ENCODE measurements at regions not wholly inside any gene's neighbourhood (a gene's known extent, or its start where the extent isn't known, plus 50 kb on each side); places are given as distances from the start of the nearest gene placed in this dataset.

DNA sequence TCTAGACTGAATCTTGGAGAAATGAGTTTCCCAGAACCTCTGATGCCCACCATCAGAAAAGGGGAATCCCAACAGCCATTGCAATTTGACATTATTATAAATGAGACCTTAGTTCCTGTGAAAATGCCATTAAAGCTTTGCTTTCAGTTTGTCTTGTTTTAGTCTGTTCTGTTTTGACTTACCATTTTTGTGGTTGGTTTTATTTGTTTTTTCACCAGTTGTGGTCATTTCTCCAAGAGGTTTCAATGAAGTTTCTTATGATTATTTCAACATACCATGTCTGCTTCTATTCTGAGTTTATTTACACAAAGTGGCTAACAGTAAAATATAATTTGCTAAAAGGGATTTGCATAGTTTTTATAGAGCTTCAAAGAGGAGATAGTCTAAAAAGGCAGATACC, 175.0 kb upstream of the MCTP2 start:
- H3K9me3 Mint-ChIP-seq = no peaks in the 10 kb centered on the region
- no peak overlapping the region for H3K4me3 Mint-ChIP-seq
- no peaks in the 10 kb centered on the region for H3K36me3 Mint-ChIP-seq (ENCODE audit: low read depth)
- no peak overlapping the region for H3K27ac Mint-ChIP-seq
- no peak for ATAC-seq (replicated peaks)
- H3K4me1 Mint-ChIP-seq = no peaks in the 10 kb centered on the region
- H3K27me3 Mint-ChIP-seq = peaks cover 13% of the 10 kb centered on the region

DNA sequence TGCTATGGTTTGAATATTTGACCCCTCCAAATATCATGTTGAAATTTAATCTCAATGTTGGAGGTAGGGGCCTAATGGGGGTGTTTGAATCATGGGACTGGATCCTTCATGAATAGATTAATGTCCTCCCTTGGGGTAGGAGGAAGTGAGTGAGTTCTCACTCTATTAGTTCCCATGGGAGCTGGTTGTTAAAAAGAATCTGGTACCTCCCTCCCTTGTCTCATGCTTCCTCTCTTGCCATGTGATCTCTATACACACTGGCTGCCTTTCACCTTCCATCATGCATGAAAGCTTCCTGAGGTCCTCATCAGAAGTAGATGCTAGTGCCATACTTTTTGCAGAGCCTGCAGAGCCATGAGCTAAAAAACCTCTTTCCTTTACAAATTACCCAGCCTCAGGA, 177.7 kb upstream of the MCTP2 start:
- H3K36me3 Mint-ChIP-seq (ENCODE audit: low read depth) = no peaks in the 10 kb centered on the region
- no peak overlapping the region for H3K4me3 Mint-ChIP-seq
- ATAC-seq (replicated peaks) = no peak
- peaks cover 8% of the 10 kb centered on the region for H3K27me3 Mint-ChIP-seq
- no peak overlapping the region for H3K27ac Mint-ChIP-seq
- H3K4me1 Mint-ChIP-seq = no peaks in the 10 kb centered on the region
- H3K9me3 Mint-ChIP-seq = no peaks in the 10 kb centered on the region

DNA sequence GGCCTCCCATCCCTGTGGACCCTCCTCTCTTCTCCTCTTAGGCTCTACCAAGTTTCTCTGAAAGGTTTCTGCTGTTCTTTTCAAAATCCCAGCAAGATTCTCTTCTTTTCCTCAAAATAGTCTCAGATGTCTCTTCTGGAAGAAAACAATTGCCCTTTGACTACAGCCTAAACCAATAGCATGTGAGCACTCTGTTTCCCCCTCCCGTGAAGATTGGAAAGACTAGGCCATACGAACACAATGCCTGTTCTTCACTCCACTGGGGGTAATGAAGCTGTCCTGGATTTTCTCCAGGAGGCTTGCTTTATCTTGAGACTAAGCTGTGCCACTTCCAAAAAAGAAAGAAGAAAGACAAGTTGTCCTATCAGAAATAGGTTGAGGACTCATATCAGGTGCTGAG, 178.7 kb upstream of the MCTP2 start:
- no peaks in the 10 kb centered on the region for H3K9me3 Mint-ChIP-seq
- no peaks in the 10 kb centered on the region for H3K4me1 Mint-ChIP-seq
- H3K27me3 Mint-ChIP-seq = peaks cover 6% of the 10 kb centered on the region
- no peak overlapping the region for H3K27ac Mint-ChIP-seq
- no peak for ATAC-seq (replicated peaks)
- H3K36me3 Mint-ChIP-seq (ENCODE audit: low read depth) = no peaks in the 10 kb centered on the region
- H3K4me3 Mint-ChIP-seq = no peak overlapping the region

DNA sequence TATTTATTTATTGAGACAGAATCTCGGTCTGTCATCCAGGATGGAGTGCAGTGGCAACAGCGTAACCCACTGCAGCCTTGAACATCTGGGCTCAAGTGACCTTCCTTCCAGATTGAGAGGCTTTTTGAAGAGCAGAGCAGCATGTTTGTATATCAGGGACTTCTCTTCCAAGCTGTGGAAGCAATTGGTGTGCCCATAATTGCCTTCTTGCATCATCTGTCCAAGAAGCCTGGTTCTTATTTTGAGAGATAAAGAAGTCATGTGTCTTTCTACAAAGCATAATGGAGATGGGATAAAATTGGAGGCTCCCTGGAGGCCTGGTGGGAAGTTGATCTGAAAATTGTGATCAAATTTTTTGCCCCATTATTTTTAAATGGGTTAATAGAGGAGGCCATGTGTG, 183.8 kb upstream of the MCTP2 start:
- H3K9me3 Mint-ChIP-seq = peaks cover 3% of the 10 kb centered on the region
- no peak overlapping the region for H3K4me3 Mint-ChIP-seq
- no peaks in the 10 kb centered on the region for H3K4me1 Mint-ChIP-seq
- H3K27ac Mint-ChIP-seq = no peak overlapping the region
- no peaks in the 10 kb centered on the region for H3K27me3 Mint-ChIP-seq
- ATAC-seq (replicated peaks) = no peak
- no peaks in the 10 kb centered on the region for H3K36me3 Mint-ChIP-seq (ENCODE audit: low read depth)

DNA sequence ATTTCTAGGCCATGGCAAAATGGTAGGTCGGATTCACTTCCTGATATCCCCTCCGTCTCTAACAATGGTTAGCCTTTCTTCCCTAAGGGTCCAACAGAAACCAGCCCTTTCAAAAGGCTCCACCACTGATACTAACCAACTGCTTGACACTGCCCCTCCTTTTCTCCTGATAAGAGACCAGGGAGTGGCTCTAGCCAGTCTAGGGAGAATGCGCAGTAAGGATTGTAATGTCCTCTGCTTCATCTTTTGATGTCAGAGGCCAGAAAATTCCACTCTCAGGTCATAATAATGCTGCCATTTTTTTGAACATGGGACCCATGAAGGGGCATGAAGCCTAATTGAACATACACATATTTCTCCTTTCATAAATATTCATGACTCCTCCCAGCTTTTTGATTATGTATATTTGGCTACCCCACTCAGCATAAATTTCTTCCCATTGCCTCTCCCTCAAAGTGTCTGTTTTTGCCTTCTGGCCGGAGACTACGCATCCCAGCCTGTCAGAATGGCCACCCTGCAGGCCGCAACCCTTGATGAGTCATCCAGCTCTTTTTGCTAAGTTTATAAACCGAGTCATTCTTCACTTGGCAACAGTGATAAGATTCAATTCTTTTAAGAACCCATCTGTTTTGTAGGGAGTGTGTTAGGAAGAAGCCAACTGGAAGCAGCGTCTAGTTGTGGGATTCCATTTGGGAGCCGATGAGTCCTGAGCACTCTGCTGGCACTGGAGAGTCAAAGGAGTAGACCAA, 189.0 kb upstream of the MCTP2 start:
- Mint-ChIP-seq H3K9me3 (peaks cover 3% of the 10 kb centered on the region), H3K27ac (no peak overlapping the region), H3K4me3 (no peak overlapping the region), H3K36me3 (ENCODE audit: low read depth) (no peaks in the 10 kb centered on the region), H3K27me3 (no peaks in the 10 kb centered on the region), H3K4me1 (no peaks in the 10 kb centered on the region)
- ATAC-seq (replicated peaks) = no peak

DNA sequence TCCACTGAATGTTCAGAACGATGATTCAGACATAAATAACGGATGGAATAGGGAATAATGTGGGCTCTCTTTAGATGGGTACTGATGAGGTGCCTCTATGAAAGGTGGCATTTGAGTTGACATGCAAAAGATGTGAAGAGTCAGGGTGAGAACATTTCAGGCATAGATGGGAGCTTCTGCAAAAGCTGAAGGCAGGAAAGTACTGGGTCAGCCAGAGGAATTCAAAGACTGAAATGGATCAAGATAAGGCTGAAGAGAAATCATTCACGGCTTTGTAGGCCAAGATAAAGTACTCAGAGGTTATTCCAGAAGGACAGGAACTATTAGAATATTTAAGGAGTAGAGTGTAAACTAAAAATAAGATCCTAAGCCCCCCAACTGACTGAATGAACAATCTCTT, 189.6 kb upstream of the MCTP2 start:
- no peaks in the 10 kb centered on the region for H3K4me1 Mint-ChIP-seq
- no peak for ATAC-seq (replicated peaks)
- H3K9me3 Mint-ChIP-seq = peaks cover 3% of the 10 kb centered on the region
- no peak overlapping the region for H3K4me3 Mint-ChIP-seq
- no peaks in the 10 kb centered on the region for H3K27me3 Mint-ChIP-seq
- no peaks in the 10 kb centered on the region for H3K36me3 Mint-ChIP-seq (ENCODE audit: low read depth)
- H3K27ac Mint-ChIP-seq = no peak overlapping the region

DNA sequence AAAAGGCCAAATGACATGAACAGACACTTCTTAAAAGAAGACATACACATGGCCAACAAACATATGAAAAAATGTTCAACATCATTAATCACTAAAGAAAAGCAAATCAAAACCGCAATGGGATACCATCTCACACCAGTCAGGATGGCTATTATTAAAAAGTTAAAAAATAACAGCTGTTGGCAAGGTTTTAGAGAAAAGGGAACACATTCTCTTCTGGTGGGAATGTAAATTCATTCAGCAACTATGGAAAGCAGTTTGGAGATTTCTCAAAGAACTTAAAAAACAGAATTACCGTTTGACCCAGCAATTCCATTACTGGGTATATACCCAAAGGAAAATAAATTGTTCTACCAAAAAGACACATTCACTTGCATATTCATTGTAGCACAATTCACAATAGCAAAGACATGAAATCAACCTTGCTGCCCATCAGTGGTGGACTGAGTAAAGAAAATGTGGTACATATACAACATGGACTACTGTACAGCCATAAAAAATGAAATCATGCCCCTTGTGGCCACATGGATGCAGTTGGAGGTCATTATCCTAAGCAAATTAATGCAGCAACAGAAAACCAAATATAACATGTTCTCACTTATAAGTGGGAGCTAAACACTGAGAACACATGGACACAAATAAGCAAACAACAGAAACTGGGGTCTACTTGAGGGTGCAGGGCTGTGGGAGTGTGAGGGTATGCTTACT, 190.7 kb upstream of the MCTP2 start:
- Mint-ChIP-seq H3K4me3 (no peak overlapping the region), H3K27me3 (peaks cover 4% of the 10 kb centered on the region), H3K36me3 (ENCODE audit: low read depth) (no peaks in the 10 kb centered on the region), H3K4me1 (no peaks in the 10 kb centered on the region), H3K9me3 (peaks cover 1% of the 10 kb centered on the region), H3K27ac (no peak overlapping the region)
- ATAC-seq (replicated peaks) = no peak

DNA sequence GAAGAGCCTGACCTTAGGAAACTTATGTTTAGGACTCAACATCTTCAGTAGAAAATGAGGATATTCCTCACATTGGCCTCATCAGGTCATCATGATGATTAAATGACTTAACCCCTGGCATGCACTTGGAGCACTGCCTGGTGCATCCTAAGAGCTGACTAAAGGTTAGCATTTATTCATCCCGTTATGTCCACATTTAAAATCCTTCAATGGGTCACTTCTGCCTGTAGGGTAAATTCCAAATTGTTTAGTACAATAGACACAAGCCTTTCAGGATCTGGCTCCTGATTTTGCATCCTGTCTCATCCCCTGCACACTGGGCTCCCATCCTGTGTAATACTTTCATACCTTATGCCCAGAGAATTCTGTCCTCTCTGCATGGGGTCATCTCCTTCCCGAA, 195.2 kb upstream of the MCTP2 start:
- Mint-ChIP-seq H3K4me1 (no peaks in the 10 kb centered on the region), H3K27ac (no peak overlapping the region), H3K27me3 (peaks cover 8% of the 10 kb centered on the region), H3K4me3 (no peak overlapping the region), H3K36me3 (ENCODE audit: low read depth) (no peaks in the 10 kb centered on the region), H3K9me3 (no peaks in the 10 kb centered on the region)
- ATAC-seq (replicated peaks) = no peak

DNA sequence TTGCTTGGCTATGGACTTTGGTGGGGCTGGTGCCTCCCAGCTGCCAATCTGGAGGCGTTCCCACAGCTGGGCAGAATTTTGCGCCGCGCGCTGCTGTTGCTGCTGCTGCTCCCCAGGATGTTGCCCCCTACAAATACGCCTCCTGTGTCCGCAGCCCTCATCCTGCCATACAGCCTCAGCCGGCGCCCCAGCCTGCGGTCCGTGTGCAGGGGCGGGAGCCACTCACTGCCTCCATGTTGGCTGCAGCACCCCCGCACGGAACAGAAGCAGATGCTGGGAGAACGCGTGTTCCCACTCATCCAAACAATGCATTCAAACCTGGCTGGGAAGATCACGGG, 197.7 kb upstream of the MCTP2 start:
- peaks cover 8% of the 10 kb centered on the region for H3K27me3 Mint-ChIP-seq
- no peaks in the 10 kb centered on the region for H3K36me3 Mint-ChIP-seq (ENCODE audit: low read depth)
- H3K9me3 Mint-ChIP-seq = no peaks in the 10 kb centered on the region
- no peak for ATAC-seq (replicated peaks)
- H3K4me3 Mint-ChIP-seq = no peak overlapping the region
- no peak overlapping the region for H3K27ac Mint-ChIP-seq
- no peaks in the 10 kb centered on the region for H3K4me1 Mint-ChIP-seq

DNA sequence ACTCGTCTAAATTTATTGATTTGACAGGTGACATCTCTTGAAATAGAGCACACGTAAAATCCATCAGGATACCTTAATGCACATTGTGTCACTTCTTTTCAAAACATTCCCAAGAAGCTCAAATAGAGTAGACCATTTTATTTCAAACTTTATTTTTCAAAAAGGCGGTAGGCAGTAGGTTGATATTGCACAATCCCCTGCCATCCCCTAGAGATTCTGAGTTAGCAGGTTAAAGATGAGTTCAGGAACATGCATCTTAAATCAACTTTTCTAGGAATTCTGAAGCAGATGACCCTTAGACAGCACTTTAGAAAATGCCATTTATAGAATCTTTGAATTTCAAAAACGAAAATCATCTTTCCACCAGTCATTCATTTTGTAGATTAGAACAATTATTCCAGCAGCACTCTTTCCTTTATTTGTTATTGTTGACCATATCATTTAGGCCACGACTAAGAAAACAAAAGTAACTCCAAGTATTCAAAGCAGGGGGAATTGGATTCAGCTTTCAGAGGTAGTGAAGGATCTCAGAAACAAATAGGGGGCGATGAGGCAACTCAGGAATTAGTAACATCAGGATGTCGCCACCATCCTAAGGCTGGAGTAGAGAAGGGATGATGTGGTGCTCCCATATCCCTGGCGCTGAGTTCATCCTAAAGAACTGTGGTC, 198.2 kb upstream of the MCTP2 start:
- Mint-ChIP-seq H3K36me3 (ENCODE audit: low read depth) (no peaks in the 10 kb centered on the region), H3K9me3 (no peaks in the 10 kb centered on the region), H3K4me3 (no peak overlapping the region), H3K27me3 (peaks cover 8% of the 10 kb centered on the region), H3K4me1 (no peaks in the 10 kb centered on the region), H3K27ac (no peak overlapping the region)
- no peak for ATAC-seq (replicated peaks)

DNA sequence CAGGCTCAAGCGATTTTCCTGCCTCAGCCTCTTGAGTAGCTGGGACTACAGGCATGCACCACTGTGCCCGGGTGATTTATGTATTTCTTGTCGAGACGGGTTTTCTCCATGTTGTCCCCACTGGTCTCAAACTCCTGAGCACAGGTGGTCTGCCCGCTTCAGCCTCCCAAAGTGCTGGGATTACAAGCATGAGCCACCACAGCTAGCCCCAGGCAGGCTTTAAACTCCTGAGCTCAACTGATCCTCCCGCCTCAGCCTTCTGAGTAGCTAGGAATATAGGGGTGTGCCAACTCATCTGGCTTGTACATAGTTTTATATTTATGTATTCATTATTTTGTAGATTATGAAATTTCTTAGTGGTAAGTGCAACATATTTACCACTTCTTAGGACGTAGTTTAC, 198.8 kb upstream of the MCTP2 start:
- H3K9me3 Mint-ChIP-seq = no peaks in the 10 kb centered on the region

DNA sequence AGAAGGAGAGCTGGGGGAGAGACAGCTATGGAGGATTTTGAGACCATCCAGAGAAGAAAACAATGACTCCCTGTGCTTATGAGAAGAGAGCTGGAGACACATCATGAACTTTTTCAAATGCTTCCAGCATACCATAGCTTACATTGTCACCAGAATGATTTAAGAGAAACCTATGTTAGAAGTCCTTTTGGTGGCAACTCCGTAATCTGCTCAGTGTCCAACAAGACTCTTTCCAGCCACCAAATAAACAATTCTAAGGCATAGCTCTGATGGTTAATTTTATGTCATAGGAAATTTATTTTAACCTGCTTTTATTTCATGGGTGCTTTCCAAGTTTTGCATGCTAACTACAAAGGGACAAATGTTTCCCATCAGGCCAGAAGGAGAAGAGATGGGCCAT, 200.3 kb upstream of the MCTP2 start:
- peaks cover 10% of the 10 kb centered on the region for H3K27me3 Mint-ChIP-seq
- H3K9me3 Mint-ChIP-seq = no peaks in the 10 kb centered on the region
- H3K4me3 Mint-ChIP-seq = no peak overlapping the region
- ATAC-seq (replicated peaks) = no peak
- no peak overlapping the region for H3K27ac Mint-ChIP-seq
- H3K4me1 Mint-ChIP-seq = no peaks in the 10 kb centered on the region
- H3K36me3 Mint-ChIP-seq (ENCODE audit: low read depth) = no peaks in the 10 kb centered on the region

More for the DNA sequence above, 198.8 kb upstream of the MCTP2 start:
- H3K27ac Mint-ChIP-seq = no peak overlapping the region
- no peak overlapping the region for H3K4me3 Mint-ChIP-seq
- no peaks in the 10 kb centered on the region for H3K36me3 Mint-ChIP-seq (ENCODE audit: low read depth)
- no peak for ATAC-seq (replicated peaks)
- peaks cover 8% of the 10 kb centered on the region for H3K27me3 Mint-ChIP-seq
- H3K4me1 Mint-ChIP-seq = no peaks in the 10 kb centered on the region

DNA sequence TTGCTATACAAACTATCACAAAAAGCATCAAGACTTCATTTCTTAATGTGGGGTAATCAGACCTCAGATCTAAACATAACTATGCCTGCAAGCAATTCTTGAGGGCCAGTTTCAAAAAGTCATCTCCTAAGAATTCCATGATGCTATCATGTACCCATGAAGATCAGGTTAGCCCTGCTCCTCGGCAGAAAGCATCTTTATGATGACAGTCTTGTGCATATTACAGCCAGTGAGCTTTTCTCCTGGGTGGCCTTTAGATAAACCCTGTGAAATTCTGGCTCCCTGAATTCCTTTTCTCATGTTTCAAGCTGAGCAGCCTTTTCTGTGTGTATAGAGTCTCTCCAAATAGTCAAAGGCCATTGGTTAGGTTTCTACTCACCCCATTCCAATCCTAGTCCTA, 201.9 kb upstream of the MCTP2 start:
- Mint-ChIP-seq H3K27me3 (peaks cover 15% of the 10 kb centered on the region), H3K9me3 (no peaks in the 10 kb centered on the region), H3K4me3 (no peak overlapping the region), H3K4me1 (no peaks in the 10 kb centered on the region), H3K36me3 (ENCODE audit: low read depth) (no peaks in the 10 kb centered on the region), H3K27ac (no peak overlapping the region)
- ATAC-seq (replicated peaks) = no peak

DNA sequence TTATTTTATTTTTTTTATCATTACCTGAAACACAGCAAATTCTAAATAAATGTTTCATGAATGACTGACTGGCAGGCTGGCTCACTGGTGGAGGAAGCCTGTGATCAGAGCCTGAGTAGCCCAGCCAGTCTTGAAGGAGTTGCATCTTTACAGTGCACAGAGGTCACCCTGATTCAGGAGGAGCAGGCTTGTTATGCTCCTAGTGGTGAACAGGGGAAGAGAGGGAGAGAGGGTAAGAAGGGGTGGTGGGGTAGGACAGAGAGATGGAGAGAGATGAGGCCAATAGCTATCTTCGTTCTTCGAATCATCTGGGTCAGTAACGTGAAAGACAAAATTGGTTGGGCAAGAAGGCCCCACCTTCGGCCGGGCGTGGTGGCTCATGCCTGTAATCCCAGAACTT, 202.6 kb upstream of the MCTP2 start:
- no peak for ATAC-seq (replicated peaks)
- no peaks in the 10 kb centered on the region for H3K36me3 Mint-ChIP-seq (ENCODE audit: low read depth)
- H3K4me3 Mint-ChIP-seq = no peak overlapping the region
- H3K27me3 Mint-ChIP-seq = peaks cover 15% of the 10 kb centered on the region
- no peak overlapping the region for H3K27ac Mint-ChIP-seq
- H3K9me3 Mint-ChIP-seq = no peaks in the 10 kb centered on the region
- no peaks in the 10 kb centered on the region for H3K4me1 Mint-ChIP-seq

DNA sequence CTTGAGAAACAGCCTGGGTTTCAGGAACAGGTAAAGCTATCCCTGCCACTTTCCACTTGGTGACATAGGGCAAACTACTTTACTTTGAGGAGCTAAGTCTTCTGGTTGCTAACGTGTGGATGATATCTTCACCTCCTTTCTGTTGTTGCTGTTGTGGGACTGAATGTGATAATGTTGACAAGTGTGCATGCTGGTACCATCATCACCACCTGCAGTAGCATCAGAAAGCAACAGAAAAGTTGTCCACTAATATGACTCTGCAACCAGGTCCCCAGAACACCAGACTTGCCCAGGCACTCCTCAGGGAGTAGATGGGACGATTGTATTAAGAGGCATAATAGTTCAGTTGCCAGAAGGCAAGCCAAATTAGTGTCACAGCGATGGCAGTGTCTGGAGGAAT, 203.2 kb upstream of the MCTP2 start:
- H3K4me3 Mint-ChIP-seq = no peak overlapping the region
- peaks cover 16% of the 10 kb centered on the region for H3K27me3 Mint-ChIP-seq
- no peak overlapping the region for H3K27ac Mint-ChIP-seq
- H3K9me3 Mint-ChIP-seq = no peaks in the 10 kb centered on the region
- no peaks in the 10 kb centered on the region for H3K36me3 Mint-ChIP-seq (ENCODE audit: low read depth)
- no peaks in the 10 kb centered on the region for H3K4me1 Mint-ChIP-seq
- ATAC-seq (replicated peaks) = no peak
